NCI-H1417 treated with DMSO at 0.1 percent for 48 hours (cell line): ENCODE measurements at regions not wholly inside any gene's neighbourhood (a gene's known extent, or its start where the extent isn't known, plus 50 kb on each side); places are given as distances from the start of the nearest gene placed in this dataset.

Experiments
- DNase-seq: peaks from one replicate; lab custom pipeline; 2025; lab: John Stamatoyannopoulos, UW

DNA sequence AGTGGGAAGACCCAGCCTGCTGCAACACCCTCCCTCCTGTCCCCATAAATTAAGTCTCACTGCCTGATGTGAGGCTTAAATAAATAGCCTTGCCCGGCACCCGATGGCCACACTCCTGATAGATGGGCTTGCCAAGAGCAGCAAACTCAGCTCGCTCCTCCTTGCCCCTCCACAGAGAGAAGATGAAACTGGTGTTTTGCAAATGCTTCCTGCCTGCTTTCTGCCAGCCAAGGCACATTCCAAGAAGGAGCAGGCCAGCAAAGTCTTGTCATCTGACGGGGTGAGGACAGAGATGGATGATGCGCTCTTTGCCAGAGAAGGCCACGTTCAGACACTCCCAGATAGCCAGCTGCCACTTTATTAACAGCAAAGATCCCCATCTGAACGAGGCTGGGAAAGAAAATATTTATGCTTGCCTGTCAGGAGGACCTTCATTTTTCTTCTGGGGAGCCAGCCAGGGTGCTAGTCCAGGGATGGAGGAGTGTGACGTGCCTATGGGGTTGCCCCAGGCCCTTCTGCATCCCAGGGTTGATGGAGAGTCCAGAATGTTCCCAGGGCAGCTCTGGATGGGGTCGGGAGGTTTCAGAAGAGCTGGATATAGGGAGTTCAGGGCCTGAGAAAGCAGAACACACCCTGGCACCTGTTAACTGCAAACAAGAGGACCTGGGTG, 265.4 kb downstream of the FOXD2 start:
- no peak for DNase-seq

DNA sequence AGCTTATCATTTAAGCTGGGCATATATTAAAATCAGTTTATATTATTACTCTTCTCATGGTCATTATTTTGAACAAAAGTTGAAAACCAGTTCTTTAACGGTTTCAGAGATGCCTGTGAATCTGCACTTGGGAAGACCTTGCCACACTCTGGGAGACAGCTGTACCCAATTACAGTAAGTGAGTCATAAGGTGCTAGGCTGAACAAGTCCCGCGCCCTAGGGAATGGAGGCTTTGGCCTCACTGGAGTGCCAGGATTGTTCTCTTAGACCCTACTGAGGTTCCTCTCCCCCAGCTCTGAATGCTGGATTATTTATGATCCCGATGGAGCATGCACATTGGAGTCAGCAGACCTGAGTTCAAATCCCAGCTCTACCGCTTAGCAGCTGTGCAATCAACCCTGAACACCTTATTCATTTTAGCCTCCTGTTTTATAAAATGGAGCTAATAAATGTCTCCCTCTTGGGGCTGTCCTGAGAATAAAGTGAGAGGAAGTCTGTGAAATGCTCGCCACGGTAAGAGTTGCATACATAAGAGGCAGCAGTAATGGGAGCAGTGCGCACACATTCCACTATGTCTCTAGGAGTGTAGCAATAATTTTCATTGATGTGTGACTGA, 266.2 kb downstream of the FOXD2 start:
- DNase-seq = no peak

DNA sequence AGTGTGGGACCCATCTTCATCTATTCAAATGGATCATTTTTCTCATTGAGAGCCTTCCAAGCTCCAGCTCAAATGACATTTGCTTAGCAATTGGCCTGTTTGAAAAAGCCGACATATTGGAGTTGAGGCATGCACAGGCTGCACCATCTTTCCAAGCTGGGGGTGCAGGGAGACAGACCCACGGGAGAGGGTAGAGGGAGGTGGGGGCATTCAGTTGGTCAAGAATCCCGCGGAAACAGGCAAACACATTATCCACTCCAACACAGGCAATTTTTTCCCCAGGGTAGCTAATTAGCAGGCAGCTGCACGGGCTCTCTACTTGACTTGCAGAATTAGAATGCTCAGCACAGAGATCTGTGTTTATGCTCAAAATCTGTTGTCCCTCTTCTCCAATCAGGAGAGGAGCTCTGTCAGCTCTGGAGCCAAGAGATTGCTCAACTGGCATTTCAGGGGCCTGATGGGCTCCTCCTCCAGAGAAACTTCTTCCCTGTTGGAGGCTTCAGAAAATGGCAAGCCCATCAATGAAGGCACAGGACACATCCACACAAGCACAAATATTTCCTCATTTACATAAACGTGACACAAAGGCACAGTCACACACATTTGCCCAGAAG, 267.8 kb downstream of the FOXD2 start:
- peak; percentile 51 for DNase-seq

DNA sequence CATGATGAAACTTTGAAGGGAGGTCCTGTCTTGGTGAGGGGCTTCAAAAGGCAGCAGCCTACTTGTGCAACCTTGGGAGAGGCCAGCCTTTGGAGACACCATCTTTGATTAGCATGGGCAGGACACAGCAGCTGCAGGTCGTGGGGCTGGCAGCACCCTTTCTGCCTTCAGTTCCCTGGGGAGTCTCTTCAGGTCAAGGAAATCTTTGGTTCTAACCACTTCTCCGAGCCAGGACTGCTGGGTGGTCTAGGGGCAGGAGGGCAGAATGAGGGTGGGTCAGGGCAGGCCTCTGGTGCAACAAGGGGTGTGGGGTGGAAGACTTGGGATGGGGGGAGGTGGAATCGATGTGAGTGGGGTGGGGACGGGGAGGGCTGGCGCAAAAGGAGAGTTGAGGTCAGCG, 269.7 kb downstream of the FOXD2 start:
- no peak for DNase-seq

DNA sequence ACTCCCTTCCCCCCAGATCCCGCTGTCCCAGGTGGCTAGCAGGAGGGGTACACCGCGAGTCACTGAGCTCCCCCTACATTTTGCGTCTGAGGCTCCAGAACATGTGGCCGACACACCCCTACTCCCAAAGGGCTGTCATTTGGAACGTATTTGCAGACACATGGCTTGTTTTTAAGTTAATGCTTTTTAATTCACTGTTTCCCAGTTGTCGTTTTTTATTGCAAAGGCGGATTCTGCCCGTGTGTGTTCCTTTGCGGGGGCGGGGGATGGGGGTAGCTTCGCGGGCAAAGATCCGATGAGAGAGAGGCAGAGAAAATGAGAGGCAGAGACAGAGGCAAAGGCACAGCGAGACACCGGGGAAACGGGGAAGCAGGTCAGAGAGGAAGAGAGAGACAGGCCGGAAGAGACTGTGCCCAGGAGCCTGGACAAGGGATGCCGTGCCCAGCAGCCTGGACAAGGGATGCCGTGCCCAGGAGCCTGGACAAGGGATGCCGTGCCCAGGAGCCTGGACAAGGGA, 270.2 kb downstream of the FOXD2 start:
- no peak for DNase-seq

DNA sequence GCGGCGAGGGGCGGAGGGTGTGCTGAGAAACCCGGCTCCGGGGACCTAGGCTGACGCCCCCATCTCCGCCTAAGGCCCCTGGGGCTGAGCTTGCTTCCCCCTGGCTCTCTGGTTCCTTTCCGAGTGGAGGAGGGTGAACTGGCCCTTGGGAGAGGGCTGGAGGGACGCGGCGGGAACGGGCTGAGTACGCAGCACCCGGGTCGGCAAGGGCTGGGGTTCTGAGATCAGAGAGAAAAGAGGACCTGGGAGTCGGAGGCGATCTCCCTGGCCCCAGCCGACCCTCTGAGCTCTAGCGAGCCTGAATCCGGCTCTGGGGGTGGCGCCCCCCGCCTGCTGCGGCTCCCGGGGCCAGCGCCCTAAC, 270.8 kb downstream of the FOXD2 start:
- DNase-seq = no peak

DNA sequence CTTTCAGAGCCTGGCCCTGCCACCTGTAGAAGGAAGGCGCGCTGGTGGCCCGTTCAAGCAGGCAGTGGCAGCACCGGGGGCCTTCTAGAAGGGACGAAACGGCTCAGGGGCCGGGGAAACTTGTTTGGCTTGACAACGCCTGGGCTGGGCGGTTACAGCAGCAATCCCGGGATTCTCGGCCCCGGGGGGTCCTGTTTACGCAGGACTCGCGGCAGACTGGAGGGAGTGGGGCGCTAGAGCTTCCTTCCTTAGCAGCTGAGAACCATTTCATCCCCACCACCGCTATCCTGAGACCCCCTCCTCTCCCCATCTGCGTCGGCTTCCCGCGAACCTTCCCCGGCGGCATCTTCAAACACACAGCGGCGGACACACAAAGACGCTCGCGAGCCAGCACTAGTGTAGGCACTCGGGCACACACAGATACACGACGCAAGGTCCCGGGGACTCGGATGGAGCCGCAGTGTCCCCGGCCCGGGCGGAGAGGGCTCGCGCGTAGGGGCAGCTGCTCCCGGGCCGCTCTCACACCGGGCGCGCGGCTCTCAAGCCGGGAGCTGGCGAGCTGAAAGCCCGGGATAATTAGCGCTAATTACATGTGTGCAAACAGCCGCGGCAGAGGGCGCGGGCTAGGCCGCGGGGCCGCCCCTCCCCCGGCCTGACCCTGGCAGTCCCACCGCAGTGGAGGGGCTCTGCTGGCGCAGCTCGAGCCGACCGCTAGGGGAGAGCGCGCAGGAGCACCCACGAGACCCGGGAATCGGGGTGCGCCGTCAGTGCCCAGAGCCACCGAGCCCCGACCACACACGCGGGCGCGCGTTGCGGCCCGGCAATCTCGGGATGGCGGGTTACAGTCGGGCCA, 271.4 kb downstream of the FOXD2 start:
- peak; percentile 71 for DNase-seq

DNA sequence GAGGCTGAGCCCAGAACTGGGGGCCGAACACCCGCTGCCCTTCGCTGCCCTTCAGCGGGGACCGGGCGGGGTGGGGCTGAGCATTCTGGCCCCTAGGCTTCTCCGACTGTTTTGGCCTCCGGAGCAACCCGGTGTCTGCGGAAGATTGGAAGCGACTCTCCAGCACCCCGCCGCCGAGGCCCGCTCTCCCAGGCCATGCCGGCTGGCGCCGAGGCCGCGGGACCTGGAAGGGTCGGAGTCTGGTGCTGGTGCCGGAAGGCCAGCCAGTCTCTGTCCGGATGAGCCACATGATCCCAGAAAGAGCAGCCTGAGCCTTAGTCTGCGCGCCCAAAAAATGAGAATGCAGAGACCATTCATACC, 272.0 kb downstream of the FOXD2 start:
- no peak for DNase-seq

DNA sequence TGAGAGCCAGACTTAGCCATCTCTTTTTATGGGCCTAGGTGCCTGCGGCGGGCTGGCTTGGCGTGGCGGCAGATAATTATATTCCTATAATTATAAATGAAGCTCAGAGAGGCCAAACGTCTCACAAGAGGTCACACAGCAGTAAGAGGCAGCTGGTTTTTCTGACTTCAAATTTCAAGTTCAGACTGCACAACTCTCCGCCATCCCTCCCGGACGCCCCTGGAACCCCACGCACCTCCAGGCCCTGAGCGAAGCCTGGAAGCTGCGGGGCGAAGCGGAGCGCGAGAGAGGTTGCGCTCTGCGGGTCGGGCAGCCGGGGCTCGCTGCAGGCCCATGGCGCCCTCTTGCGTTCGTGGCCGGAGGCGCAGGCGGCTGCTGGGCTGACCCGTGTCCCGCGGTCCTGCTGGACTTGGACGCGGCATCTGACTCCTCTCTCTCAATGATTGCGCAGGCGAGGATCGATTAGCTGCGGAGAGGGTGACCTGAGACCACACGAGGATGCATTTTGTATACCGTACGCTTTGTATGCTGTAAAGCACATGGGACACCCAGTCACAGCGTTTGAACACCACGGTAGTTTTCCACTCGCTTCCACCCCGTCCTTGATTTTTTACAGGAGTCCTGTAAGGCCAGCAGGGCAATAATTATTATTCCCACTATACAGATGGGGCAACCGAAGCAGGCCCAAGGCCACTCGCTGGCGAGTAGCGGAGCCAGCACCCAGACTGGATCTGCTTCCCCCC, 272.7 kb downstream of the FOXD2 start:
- no peak for DNase-seq
